HepG2 (cell line): ENCODE measurements at regions not wholly inside any gene's neighbourhood (a gene's known extent, or its start where the extent isn't known, plus 50 kb on each side); places are given as distances from the start of the nearest gene placed in this dataset.

Source experiments
- ATAC-seq: fragments of 200-7000 bp; cut with Tn5 transposase; 3 replicates; pipeline ENCODE4 v1.9.1; 2020; ENCODE audit warnings: mild to moderate bottlenecking, moderate library complexity
- BruUV-seq: library from RNA; stranded (reverse); fragments of 400-500 nt; replicated peaks from 2 replicates; lab custom pipeline; 2021; lab: Mats Ljungman, UMichigan
- CTCF ChIA-PET: fragments of 300-600 bp; formaldehyde crosslinking; extraction: SDS; loops from one replicate; lab custom pipeline; 2021; ENCODE audit warnings: low total read pairs, inconsistent platforms, low intra/inter-chr PET ratio; lab: Yijun Ruan, JAX
- POLR2A ChIA-PET: fragments of 350-600 bp; sonication (Branson Sonifier 250); formaldehyde crosslinking; loops from one replicate; lab custom pipeline; 2020; ENCODE audit warnings: antibody characterized with exemption, inconsistent platforms; lab: Yijun Ruan, JAX
- DNase-seq: peaks from one replicate; pipeline ENCODE4 v3.0.0-alpha.2; 2015; ENCODE audit warnings: low spot score
- FAIRE-seq: peaks from 3 replicates; lab custom pipeline; 2011; peaks lifted over from hg19 to GRCh38; lab: Jason Lieb, UNC
- H2AFZ ChIP-seq: one replicate; pipeline ENCODE4 v1.6.1; 2011; ENCODE audit warnings: low read length, inconsistent platforms
- H3K27ac ChIP-seq: fragments of 300-600 bp; 3 replicates; pipeline ENCODE4 v1.8.0; 2011; ENCODE audit warnings: mixed run types, mild to moderate bottlenecking, mixed read lengths, low read length, inconsistent platforms; ENCODE audit not compliant: insufficient read depth; ENCODE audit errors: extremely low read length
- H3K27me3 ChIP-seq, 2 experiments: fragments of 200-600 bp in 1 of 2; 2 replicates in 1 of 2; 3 replicates in 1 of 2; pipeline versions ENCODE4 v1.6.0 to v1.8.0; 2011; ENCODE audit warnings: low read length in 2 of 2, mild to moderate bottlenecking in 2 of 2, moderate library complexity in 2 of 2, inconsistent platforms in 1 of 2; ENCODE audit not compliant: insufficient read depth in 2 of 2, control insufficient read depth in 1 of 2
- H3K36me3 ChIP-seq, 2 experiments: fragments of 200-600 bp in 1 of 2; replicated peaks in 1 of 2; 2 replicates in 1 of 2; 3 replicates in 1 of 2; pipeline versions ENCODE4 v1.5.1 to v1.8.0; 2011; ENCODE audit warnings: low read length in 2 of 2, inconsistent platforms in 1 of 2; ENCODE audit not compliant: insufficient read depth in 2 of 2, control insufficient read depth in 1 of 2
- H3K4me1 ChIP-seq: 2 replicates; pipeline ENCODE4 v1.5.1; 2012; ENCODE audit warnings: low read length, inconsistent platforms; ENCODE audit not compliant: insufficient read depth
- H3K4me2 ChIP-seq: 2 replicates; pipeline ENCODE4 v1.6.0; 2011; ENCODE audit warnings: low read depth, low read length, inconsistent platforms
- H3K4me3 ChIP-seq, 3 experiments: fragments of 200-600 bp in 1 of 3; sonication (generic), shearing (Covaris generic) in 1 of 3; replicated peaks in 1 of 3; 2 replicates each; pipeline ENCODE4 v1.5.1; 2011 to 2016; ENCODE audit warnings: low read length in 3 of 3, inconsistent platforms in 2 of 3, low read depth in 2 of 3, mild to moderate bottlenecking in 2 of 3, control low read depth in 1 of 3, mixed read lengths in 1 of 3; ENCODE audit not compliant: insufficient read depth in 1 of 3
- H3K79me2 ChIP-seq: one replicate; pipeline ENCODE4 v1.6.1; 2011; ENCODE audit warnings: low read length, inconsistent platforms; ENCODE audit not compliant: insufficient read depth
- H3K9ac ChIP-seq: 2 replicates; pipeline ENCODE4 v1.6.0; 2011; ENCODE audit warnings: mild to moderate bottlenecking, low read depth, low read length, inconsistent platforms; ENCODE audit not compliant: insufficient read depth
- H3K9me3 ChIP-seq: 2 replicates; pipeline ENCODE4 v1.5.1; 2012; ENCODE audit warnings: mild to moderate bottlenecking, low read length
- H4K20me1 ChIP-seq: 2 replicates; pipeline ENCODE4 v1.6.0; 2011; ENCODE audit warnings: inconsistent platforms, mild to moderate bottlenecking, low read length, moderate library complexity; ENCODE audit not compliant: insufficient read depth
- ARID2 ChIP-seq: sonication (generic); formaldehyde crosslinking; IDR thresholded peaks from 2 replicates; pipeline ENCODE4 v1.8.1; 2022; ENCODE audit warnings: mild to moderate bottlenecking, missing genetic modification reagents, borderline replicate concordance
- IRF2 ChIP-seq: IDR thresholded peaks from 2 replicates; pipeline ENCODE4 v1.6.1; 2018; ENCODE audit warnings: missing genetic modification reagents, missing compliant biosample characterization
- KLF16 ChIP-seq, 2 experiments: sonication (generic) in 1 of 2; formaldehyde crosslinking in 1 of 2; IDR thresholded peaks; 2 replicates each; pipeline versions ENCODE4 v1.6.1 to v1.8.0; 2016 to 2023; ENCODE audit warnings: missing genetic modification reagents in 2 of 2, missing compliant biosample characterization in 1 of 2
- MAFK ChIP-seq, 2 experiments: IDR thresholded peaks in 1 of 2; conservative IDR thresholded peaks in 1 of 2; 2 replicates each; pipeline ENCODE4 v1.6.1; 2011; ENCODE audit warnings: improper control_type of control experiment in 2 of 2, low read length in 2 of 2
- PAF1 ChIP-seq: IDR thresholded peaks from 2 replicates; pipeline ENCODE4 v1.6.1; 2016; ENCODE audit warnings: missing genetic modification reagents, missing compliant biosample characterization
- SNAPC2 ChIP-seq: sonication (generic); formaldehyde crosslinking; IDR thresholded peaks from 2 replicates; pipeline ENCODE4 v1.8.1; 2022; ENCODE audit warnings: mild to moderate bottlenecking, missing genetic modification reagents
- ZNF546 ChIP-seq: sonication (generic); formaldehyde crosslinking; conservative IDR thresholded peaks from 2 replicates; pipeline ENCODE4 v1.8.1; 2023; ENCODE audit warnings: mild to moderate bottlenecking, missing genetic modification reagents
- ZNF567 ChIP-seq: sonication (generic); formaldehyde crosslinking; IDR thresholded peaks from 2 replicates; pipeline ENCODE4 v1.8.1; 2023; ENCODE audit warnings: mild to moderate bottlenecking, missing genetic modification reagents, borderline replicate concordance
- WGBS: methylation state at CpG from one replicate; pipeline ENCODE4 v1.1.6; 2017; ENCODE audit warnings: low lambda C conversion rate; 5-methylcytosine and 5-hydroxymethylcytosine counted together
- in situ Hi-C: cut with HindIII; loops from 2 replicates; pipeline ENCODE4 v1.10.0; 2017; ENCODE audit warnings: low pct_unique_long_range_greater_than_20kb; ENCODE audit not compliant: extremely low pct_ligation_motif_present
- intact Hi-C: fragments of 100-400 bp; cut with micrococcal nuclease; formaldehyde crosslinking; loops from one replicate; pipeline ENCODE4 v1.10.0; 2022; ENCODE audit not compliant: unreplicated experiment
- TF ChIP-seq, protein P1 (sequence below): sonication (generic); formaldehyde crosslinking; IDR thresholded peaks from 2 replicates; pipeline ENCODE4 v1.4.0; 2020; ENCODE audit warnings: missing genetic modification reagents, borderline replicate concordance

DNA sequence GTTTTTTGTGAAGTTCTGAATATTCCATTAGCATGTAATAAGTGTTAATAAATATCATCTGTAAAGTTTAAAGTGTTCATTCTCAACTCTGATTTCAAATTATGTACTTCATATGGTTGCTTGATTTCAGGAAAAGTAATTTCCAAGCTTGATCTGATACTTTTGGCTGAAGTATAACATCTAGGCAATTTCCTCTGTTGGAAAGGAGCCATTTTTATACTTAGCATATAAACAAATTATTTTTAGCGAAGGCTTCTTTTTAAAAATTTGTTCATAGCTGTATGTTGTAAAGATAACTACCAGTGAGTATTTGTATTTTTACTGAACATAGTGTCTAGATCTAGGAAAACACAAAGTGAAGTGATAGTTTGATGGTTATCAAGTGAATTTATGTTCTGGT is 153.4 kb upstream of the TMTC2 start:
- in situ Hi-C loops, result loop anchor here (25.0 kb wide), 1 partner anchor 1979 kb away; no protein-coding TSS in a partner anchor
- POLR2A ChIA-PET, result no interaction called here
- H4K20me1 ChIP-seq, result no peaks in the 10 kb centered on the region
- no peaks in the 10 kb centered on the region for H3K79me2 ChIP-seq
- no peaks in the 10 kb centered on the region for H3K36me3 ChIP-seq
- intact Hi-C loops, result no loop called here
- no peaks in the 10 kb centered on the region for H3K27me3 ChIP-seq
- H3K4me2 ChIP-seq, result no peak overlapping the region
- H3K9ac ChIP-seq, result no peak overlapping the region
- H3K9me3 ChIP-seq, result no peaks in the 10 kb centered on the region
- H2AFZ ChIP-seq, result no peak overlapping the region
- no peak overlapping the region for H3K27ac ChIP-seq
- no peak for ATAC-seq
- WGBS, result 0% methylated on average over 1 of the region's 1 CpG
- no peak for TF ChIP-seq IRF2
- DNase-seq, result no peak
- FAIRE-seq, result no peak
- no peak overlapping the region for H3K4me3 ChIP-seq
- BruUV-seq, result no TSS peak
- H3K4me1 ChIP-seq, result no peaks in the 10 kb centered on the region
- CTCF ChIA-PET, result no interaction called here

DNA sequence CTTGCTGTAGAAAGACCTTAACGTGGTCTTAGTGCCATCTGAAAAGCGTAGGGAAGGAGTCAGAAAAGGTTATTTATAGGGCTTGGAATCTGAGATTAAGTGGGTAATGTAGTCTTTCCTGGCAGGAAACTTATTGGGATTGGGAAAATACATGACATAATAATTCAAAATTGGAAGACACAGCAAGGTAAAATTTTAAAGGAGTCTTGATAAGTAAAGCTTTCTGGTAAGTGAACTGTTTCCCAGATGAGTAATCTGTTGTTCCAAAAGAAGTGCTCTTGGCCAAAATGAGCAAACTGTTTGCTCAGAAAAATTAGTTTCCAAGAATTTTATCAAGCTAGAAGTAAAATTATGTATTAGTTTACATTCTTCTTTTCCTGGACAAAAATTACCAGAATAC is 149.3 kb upstream of the TMTC2 start:
- Histone ChIP-seq H2AFZ (no peak overlapping the region), H3K36me3 (no peaks in the 10 kb centered on the region), H3K9ac (no peak overlapping the region), H4K20me1 (no peaks in the 10 kb centered on the region), H3K4me2 (no peak overlapping the region), H3K4me1 (no peaks in the 10 kb centered on the region), H3K4me3 (no peak overlapping the region), H3K9me3 (no peaks in the 10 kb centered on the region; the same call in 1 of the 2 replicates), H3K79me2 (no peaks in the 10 kb centered on the region), H3K27me3 (no peaks in the 10 kb centered on the region), H3K27ac (no peak overlapping the region)
- POLR2A ChIA-PET, result no interaction called here
- no peak for TF ChIP-seq ZNF567 (CRISPR knock-in tag)
- in situ Hi-C loops (loop anchor here (25.0 kb wide), 1 partner anchor 1975 kb away; no protein-coding TSS in a partner anchor), intact Hi-C loops (no loop called here)
- DNase-seq (no peak), FAIRE-seq (no peak), ATAC-seq (no peak)
- BruUV-seq, result no TSS peak
- CTCF ChIA-PET, result no interaction called here
- WGBS, result 4% methylated on average over 2 of the region's 2 CpGs

DNA sequence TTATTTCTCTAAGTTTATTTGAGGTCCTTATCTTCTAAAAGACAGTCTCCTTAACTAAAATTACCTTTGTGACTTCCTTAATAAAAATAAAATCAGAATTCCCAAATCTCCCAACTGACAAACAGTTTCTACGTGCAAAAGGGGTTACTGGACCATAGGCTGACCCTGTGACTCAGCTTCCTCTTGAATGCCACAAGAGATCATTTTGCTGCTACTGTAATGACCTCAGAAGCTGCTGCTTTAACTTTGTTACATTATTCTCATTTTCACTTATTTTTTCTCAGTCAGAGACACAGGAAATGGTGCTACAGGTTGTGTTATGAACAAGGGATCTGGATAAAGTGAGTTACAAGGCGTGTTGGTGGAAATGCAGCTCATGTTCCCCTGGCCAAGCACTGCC is 132.2 kb upstream of the TMTC2 start:
- BruUV-seq, result no TSS peak
- Histone ChIP-seq H3K79me2 (no peaks in the 10 kb centered on the region), H2AFZ (no peak overlapping the region), H3K4me2 (no peak overlapping the region), H3K36me3 (no peaks in the 10 kb centered on the region), H3K27me3 (no peaks in the 10 kb centered on the region), H3K27ac (no peak overlapping the region), H3K4me3 (no peak overlapping the region), H3K9me3 (peaks cover 25% of the 10 kb centered on the region), H3K9ac (no peak overlapping the region), H3K4me1 (no peaks in the 10 kb centered on the region), H4K20me1 (no peaks in the 10 kb centered on the region)
- ChIA-PET CTCF (no interaction called here), POLR2A (no interaction called here)
- intact Hi-C loops (no loop called here), in situ Hi-C loops (no loop called here)
- ATAC-seq, result no peak
- no peak for FAIRE-seq
- 0% methylated on average over 2 of the region's 2 CpGs for WGBS
- no peak for DNase-seq
- TF ChIP-seq SNAPC2 (CRISPR knock-in tag) (no peak), ARID2 (CRISPR knock-in tag) (no peak), MAFK (conservative IDR thresholded peaks at IDR 0.05 in 1 of 2, IDR thresholded peaks at IDR 0.05 in 1 of 2; ENCODE audit: low read length in 2 of 2) (no peak), ZNF546 (no peak), PAF1 (CRISPR knock-in tag) (no peak), KLF16 (CRISPR knock-in tag; IDR thresholded peaks at IDR 0.05) (no peak)
- TF ChIP-seq, protein P1, sequence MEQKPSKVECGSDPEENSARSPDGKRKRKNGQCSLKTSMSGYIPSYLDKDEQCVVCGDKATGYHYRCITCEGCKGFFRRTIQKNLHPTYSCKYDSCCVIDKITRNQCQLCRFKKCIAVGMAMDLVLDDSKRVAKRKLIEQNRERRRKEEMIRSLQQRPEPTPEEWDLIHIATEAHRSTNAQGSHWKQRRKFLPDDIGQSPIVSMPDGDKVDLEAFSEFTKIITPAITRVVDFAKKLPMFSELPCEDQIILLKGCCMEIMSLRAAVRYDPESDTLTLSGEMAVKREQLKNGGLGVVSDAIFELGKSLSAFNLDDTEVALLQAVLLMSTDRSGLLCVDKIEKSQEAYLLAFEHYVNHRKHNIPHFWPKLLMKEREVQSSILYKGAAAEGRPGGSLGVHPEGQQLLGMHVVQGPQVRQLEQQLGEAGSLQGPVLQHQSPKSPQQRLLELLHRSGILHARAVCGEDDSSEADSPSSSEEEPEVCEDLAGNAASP (CRISPR knock-in tag), result no peak
